HepG2 (cell line): ENCODE measurements at regions not wholly inside any gene's neighbourhood (a gene's known extent, or its start where the extent isn't known, plus 50 kb on each side); places are given as distances from the start of the nearest gene placed in this dataset.

Source experiments
- ATAC-seq: fragments of 200-7000 bp; cut with Tn5 transposase; 3 replicates; pipeline ENCODE4 v1.9.1; 2020; ENCODE audit warnings: mild to moderate bottlenecking, moderate library complexity
- BruUV-seq: library from RNA; stranded (reverse); fragments of 400-500 nt; replicated peaks from 2 replicates; lab custom pipeline; 2021; lab: Mats Ljungman, UMichigan
- CTCF ChIA-PET: fragments of 300-600 bp; formaldehyde crosslinking; extraction: SDS; loops from one replicate; lab custom pipeline; 2021; ENCODE audit warnings: low total read pairs, inconsistent platforms, low intra/inter-chr PET ratio; lab: Yijun Ruan, JAX
- POLR2A ChIA-PET: fragments of 350-600 bp; sonication (Branson Sonifier 250); formaldehyde crosslinking; loops from one replicate; lab custom pipeline; 2020; ENCODE audit warnings: antibody characterized with exemption, inconsistent platforms; lab: Yijun Ruan, JAX
- DNase-seq: peaks from one replicate; pipeline ENCODE4 v3.0.0-alpha.2; 2015; ENCODE audit warnings: low spot score
- FAIRE-seq: peaks from 3 replicates; lab custom pipeline; 2011; peaks lifted over from hg19 to GRCh38; lab: Jason Lieb, UNC
- H2AFZ ChIP-seq: one replicate; pipeline ENCODE4 v1.6.1; 2011; ENCODE audit warnings: low read length, inconsistent platforms
- H3K27ac ChIP-seq: fragments of 300-600 bp; 3 replicates; pipeline ENCODE4 v1.8.0; 2011; ENCODE audit warnings: mixed run types, mild to moderate bottlenecking, mixed read lengths, low read length, inconsistent platforms; ENCODE audit not compliant: insufficient read depth; ENCODE audit errors: extremely low read length
- H3K27me3 ChIP-seq, 2 experiments: fragments of 200-600 bp in 1 of 2; 2 replicates in 1 of 2; 3 replicates in 1 of 2; pipeline versions ENCODE4 v1.6.0 to v1.8.0; 2011; ENCODE audit warnings: low read length in 2 of 2, mild to moderate bottlenecking in 2 of 2, moderate library complexity in 2 of 2, inconsistent platforms in 1 of 2; ENCODE audit not compliant: insufficient read depth in 2 of 2, control insufficient read depth in 1 of 2
- H3K36me3 ChIP-seq, 2 experiments: fragments of 200-600 bp in 1 of 2; replicated peaks in 1 of 2; 2 replicates in 1 of 2; 3 replicates in 1 of 2; pipeline versions ENCODE4 v1.5.1 to v1.8.0; 2011; ENCODE audit warnings: low read length in 2 of 2, inconsistent platforms in 1 of 2; ENCODE audit not compliant: insufficient read depth in 2 of 2, control insufficient read depth in 1 of 2
- H3K4me1 ChIP-seq: 2 replicates; pipeline ENCODE4 v1.5.1; 2012; ENCODE audit warnings: low read length, inconsistent platforms; ENCODE audit not compliant: insufficient read depth
- H3K4me2 ChIP-seq: 2 replicates; pipeline ENCODE4 v1.6.0; 2011; ENCODE audit warnings: low read depth, low read length, inconsistent platforms
- H3K4me3 ChIP-seq, 3 experiments: fragments of 200-600 bp in 1 of 3; sonication (generic), shearing (Covaris generic) in 1 of 3; replicated peaks in 1 of 3; 2 replicates each; pipeline ENCODE4 v1.5.1; 2011 to 2016; ENCODE audit warnings: low read length in 3 of 3, inconsistent platforms in 2 of 3, low read depth in 2 of 3, mild to moderate bottlenecking in 2 of 3, control low read depth in 1 of 3, mixed read lengths in 1 of 3; ENCODE audit not compliant: insufficient read depth in 1 of 3
- H3K79me2 ChIP-seq: one replicate; pipeline ENCODE4 v1.6.1; 2011; ENCODE audit warnings: low read length, inconsistent platforms; ENCODE audit not compliant: insufficient read depth
- H3K9ac ChIP-seq: 2 replicates; pipeline ENCODE4 v1.6.0; 2011; ENCODE audit warnings: mild to moderate bottlenecking, low read depth, low read length, inconsistent platforms; ENCODE audit not compliant: insufficient read depth
- H3K9me3 ChIP-seq: 2 replicates; pipeline ENCODE4 v1.5.1; 2012; ENCODE audit warnings: mild to moderate bottlenecking, low read length
- H4K20me1 ChIP-seq: 2 replicates; pipeline ENCODE4 v1.6.0; 2011; ENCODE audit warnings: inconsistent platforms, mild to moderate bottlenecking, low read length, moderate library complexity; ENCODE audit not compliant: insufficient read depth
- AFF4 ChIP-seq: sonication (generic); formaldehyde crosslinking; IDR thresholded peaks from 2 replicates; pipeline ENCODE4 v1.4.0; 2020; ENCODE audit warnings: missing genetic modification reagents
- CEBPB ChIP-seq: IDR thresholded peaks from 2 replicates; pipeline ENCODE4 v1.6.1; 2011; ENCODE audit warnings: low read depth, low read length, improper control_type of control experiment, borderline replicate concordance
- CEBPG ChIP-seq: IDR thresholded peaks from 2 replicates; pipeline ENCODE4 v1.6.1; 2016
- CHCHD3 ChIP-seq: sonication (generic); formaldehyde crosslinking; IDR thresholded peaks from 2 replicates; pipeline ENCODE4 v1.8.0; 2022; ENCODE audit warnings: mild to moderate bottlenecking, missing genetic modification reagents, moderate library complexity
- FOXC1 ChIP-seq: sonication (generic); formaldehyde crosslinking; IDR thresholded peaks from 2 replicates; pipeline ENCODE4 v1.8.0; 2022; ENCODE audit warnings: mild to moderate bottlenecking, missing genetic modification reagents, borderline replicate concordance
- GMEB1 ChIP-seq: sonication (generic); formaldehyde crosslinking; IDR thresholded peaks from 2 replicates; pipeline ENCODE4 v1.5.1; 2020; ENCODE audit warnings: missing genetic modification reagents, mild to moderate bottlenecking, borderline replicate concordance
- NFE2L1 ChIP-seq: sonication (generic); formaldehyde crosslinking; IDR thresholded peaks from 2 replicates; pipeline ENCODE4 v1.4.0; 2020; ENCODE audit warnings: missing genetic modification reagents, mild to moderate bottlenecking, borderline replicate concordance
- NR2F6 ChIP-seq, 2 experiments: IDR thresholded peaks; 2 replicates each; pipeline ENCODE4 v1.6.1; 2016; ENCODE audit warnings: antibody characterized with exemption in 1 of 2, mild to moderate bottlenecking in 1 of 2
- RARG ChIP-seq: sonication (generic); formaldehyde crosslinking; IDR thresholded peaks from 2 replicates; pipeline ENCODE4 v1.4.0; 2020; ENCODE audit warnings: low read depth, mild to moderate bottlenecking, missing genetic modification reagents
- ZNF260 ChIP-seq: sonication (generic); formaldehyde crosslinking; IDR thresholded peaks from 2 replicates; pipeline ENCODE4 v1.4.0; 2020; ENCODE audit warnings: missing genetic modification reagents, low read depth, mild to moderate bottlenecking, borderline replicate concordance
- ZNF629 ChIP-seq: sonication (generic); formaldehyde crosslinking; conservative IDR thresholded peaks from 2 replicates; pipeline ENCODE4 v1.5.0; 2020; ENCODE audit warnings: missing genetic modification reagents
- ZNF674 ChIP-seq: sonication (generic); formaldehyde crosslinking; IDR thresholded peaks from 2 replicates; pipeline ENCODE4 v1.5.0; 2020; ENCODE audit warnings: low read depth, mild to moderate bottlenecking, missing genetic modification reagents
- ZNF782 ChIP-seq: sonication (generic); formaldehyde crosslinking; IDR thresholded peaks from 2 replicates; pipeline ENCODE4 v1.4.0; 2020; ENCODE audit warnings: missing genetic modification reagents, mild to moderate bottlenecking, borderline replicate concordance
- ZSCAN25 ChIP-seq: sonication (generic); formaldehyde crosslinking; IDR thresholded peaks from 2 replicates; pipeline ENCODE4 v1.8.0; 2022; ENCODE audit warnings: mild to moderate bottlenecking, missing genetic modification reagents
- WGBS: methylation state at CpG from one replicate; pipeline ENCODE4 v1.1.6; 2017; ENCODE audit warnings: low lambda C conversion rate; 5-methylcytosine and 5-hydroxymethylcytosine counted together
- in situ Hi-C: cut with HindIII; loops from 2 replicates; pipeline ENCODE4 v1.10.0; 2017; ENCODE audit warnings: low pct_unique_long_range_greater_than_20kb; ENCODE audit not compliant: extremely low pct_ligation_motif_present
- intact Hi-C: fragments of 100-400 bp; cut with micrococcal nuclease; formaldehyde crosslinking; loops from one replicate; pipeline ENCODE4 v1.10.0; 2022; ENCODE audit not compliant: unreplicated experiment
- TF ChIP-seq, protein P1 (sequence below): sonication (generic); formaldehyde crosslinking; IDR thresholded peaks from 2 replicates; pipeline ENCODE4 v1.5.0; 2020; ENCODE audit warnings: missing genetic modification reagents

DNA sequence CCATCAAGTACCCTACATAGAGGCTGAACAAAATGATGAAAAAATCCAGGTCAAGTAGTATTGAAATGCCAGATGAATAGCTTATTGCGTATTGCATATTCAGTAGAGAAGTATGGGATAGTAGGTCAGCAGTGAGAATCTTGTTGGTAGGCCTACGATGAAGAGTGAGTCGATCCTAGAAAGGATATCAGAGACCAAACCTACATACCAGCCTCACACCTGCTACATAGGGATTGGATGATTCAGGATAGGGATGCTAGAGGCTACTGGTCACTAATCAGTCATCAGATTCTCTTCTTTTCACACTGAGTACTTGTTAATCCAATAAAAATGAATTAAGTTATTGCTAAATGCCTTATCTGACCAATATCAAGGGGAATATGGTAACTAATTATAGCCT is 274.5 kb downstream of the DSEL start:
- intact Hi-C loops (no loop called here), in situ Hi-C loops (no loop called here)
- no TSS peak for BruUV-seq
- FAIRE-seq (no peak), ATAC-seq (no peak), DNase-seq (no peak)
- CTCF ChIA-PET, result no interaction called here
- no peaks in the 10 kb centered on the region for H3K79me2 ChIP-seq
- 0% methylated on average over 3 of the region's 3 CpGs for WGBS
- no peak overlapping the region for H2AFZ ChIP-seq
- no peak overlapping the region for H3K4me2 ChIP-seq
- H3K4me3 ChIP-seq, result no peak overlapping the region
- H3K9ac ChIP-seq, result no peak overlapping the region
- POLR2A ChIA-PET, result no interaction called here
- no peaks in the 10 kb centered on the region for H4K20me1 ChIP-seq
- H3K4me1 ChIP-seq, result no peaks in the 10 kb centered on the region
- no peak overlapping the region for H3K27ac ChIP-seq
- no peaks in the 10 kb centered on the region for H3K9me3 ChIP-seq
- H3K27me3 ChIP-seq, result no peaks in the 10 kb centered on the region; a peak in 1 of 5 replicates
- no peaks in the 10 kb centered on the region for H3K36me3 ChIP-seq
- TF ChIP-seq CEBPG (CRISPR knock-in tag) (no peak), CHCHD3 (CRISPR knock-in tag) (no peak), CEBPB (no peak), ZNF674 (CRISPR knock-in tag) (no peak), ZSCAN25 (no peak), ZNF260 (CRISPR knock-in tag) (no peak), ZNF782 (no peak), GMEB1 (CRISPR knock-in tag) (no peak), ZNF629 (CRISPR knock-in tag) (no peak), AFF4 (CRISPR knock-in tag) (no peak), RARG (no peak), NFE2L1 (CRISPR knock-in tag) (no peak), NR2F6 (IDR thresholded peaks at IDR 0.05) (no peak), NR2F6 (CRISPR knock-in tag; IDR thresholded peaks at IDR 0.05) (no peak), FOXC1 (CRISPR knock-in tag) (no peak)
- TF ChIP-seq, protein P1, sequence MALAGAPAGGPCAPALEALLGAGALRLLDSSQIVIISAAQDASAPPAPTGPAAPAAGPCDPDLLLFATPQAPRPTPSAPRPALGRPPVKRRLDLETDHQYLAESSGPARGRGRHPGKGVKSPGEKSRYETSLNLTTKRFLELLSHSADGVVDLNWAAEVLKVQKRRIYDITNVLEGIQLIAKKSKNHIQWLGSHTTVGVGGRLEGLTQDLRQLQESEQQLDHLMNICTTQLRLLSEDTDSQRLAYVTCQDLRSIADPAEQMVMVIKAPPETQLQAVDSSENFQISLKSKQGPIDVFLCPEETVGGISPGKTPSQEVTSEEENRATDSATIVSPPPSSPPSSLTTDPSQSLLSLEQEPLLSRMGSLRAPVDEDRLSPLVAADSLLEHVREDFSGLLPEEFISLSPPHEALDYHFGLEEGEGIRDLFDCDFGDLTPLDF, result no peak
